ENCODE measurements at regions not wholly inside any gene's neighbourhood (a gene's known extent, or its start where the extent isn't known, plus 50 kb on each side); places are given as distances from the start of the nearest gene placed in this dataset.

DNA sequence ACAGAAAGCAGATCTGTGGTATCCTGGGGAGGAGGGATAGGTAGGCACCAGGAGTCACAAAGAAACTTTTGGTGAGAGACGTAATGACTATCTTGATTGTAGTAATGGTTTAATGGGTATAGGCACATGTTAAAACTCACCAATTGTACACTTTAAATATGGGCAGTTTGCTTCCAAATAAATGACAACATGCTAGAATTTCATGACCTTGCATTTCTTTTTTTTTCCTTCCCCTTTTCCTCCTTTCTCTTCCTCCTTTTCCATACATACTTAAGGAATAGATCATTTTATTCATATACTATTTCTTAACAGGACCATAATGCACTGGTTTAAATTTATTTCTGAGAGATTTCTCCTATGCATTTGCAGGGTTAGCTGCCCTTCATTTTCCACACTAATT is 341.8 kb downstream of the TMEM182 start:
- ATAC-seq (no peak), DNase-seq (ENCODE audit: low spot score) (no peak)
- intact Hi-C loops (cut with DNase I) = no loop called here

- no peak for ATAC-seq
- DNase-seq (ENCODE audit: low spot score) = no peak
- intact Hi-C loops (cut with DNase I) = no loop called here
Observed at GRCh38 chr2:103119352-103119751, 357.5 kb downstream of the TMEM182 start.

GRCh38 chr2:103121106-103121505 is 359.3 kb downstream of the TMEM182 start:
- DNase-seq (ENCODE audit: low spot score) = no peak
- ATAC-seq = no peak
- intact Hi-C loops (cut with DNase I) = no loop called here

GRCh38 chr2:103123516-103123915 is 361.7 kb downstream of the TMEM182 start:
- no peak for ATAC-seq
- intact Hi-C loops (cut with DNase I) = no loop called here

DNA sequence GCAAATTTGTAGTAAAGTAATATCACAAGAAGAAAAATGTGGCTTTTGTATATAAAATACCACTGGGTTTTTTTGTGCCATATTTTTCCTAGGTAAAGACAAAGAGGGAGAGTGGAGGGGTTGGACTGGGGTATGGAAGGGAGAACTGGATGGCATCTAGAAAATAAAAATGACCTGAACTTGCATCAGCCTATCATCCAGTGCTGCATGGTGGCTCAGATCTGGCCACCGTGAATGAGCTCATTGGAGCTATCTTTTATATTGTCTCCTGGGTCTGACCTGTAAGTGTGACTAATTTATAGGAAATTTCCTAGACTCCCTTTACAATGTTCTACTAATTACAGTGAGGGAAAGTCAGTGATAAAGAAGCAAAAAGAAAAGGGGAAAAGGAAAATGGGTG is 369.0 kb downstream of the TMEM182 start:
- DNase-seq (ENCODE audit: low spot score) (no peak), ATAC-seq (no peak)
- intact Hi-C loops (cut with DNase I) = no loop called here

More at GRCh38 chr2:103123516-103123915, 361.7 kb downstream of the TMEM182 start:
- no peak for DNase-seq (ENCODE audit: low spot score)

- ATAC-seq (no peak), DNase-seq (ENCODE audit: low spot score) (no peak)
- intact Hi-C loops (cut with DNase I) = no loop called here
Observed at GRCh38 chr2:103132536-103133217, 370.8 kb downstream of the TMEM182 start.

- ATAC-seq (no peak), DNase-seq (ENCODE audit: low spot score) (no peak)
- intact Hi-C loops (cut with DNase I) = no loop called here
Observed at GRCh38 chr2:103135679-103136078, 373.8 kb downstream of the TMEM182 start.

DNA sequence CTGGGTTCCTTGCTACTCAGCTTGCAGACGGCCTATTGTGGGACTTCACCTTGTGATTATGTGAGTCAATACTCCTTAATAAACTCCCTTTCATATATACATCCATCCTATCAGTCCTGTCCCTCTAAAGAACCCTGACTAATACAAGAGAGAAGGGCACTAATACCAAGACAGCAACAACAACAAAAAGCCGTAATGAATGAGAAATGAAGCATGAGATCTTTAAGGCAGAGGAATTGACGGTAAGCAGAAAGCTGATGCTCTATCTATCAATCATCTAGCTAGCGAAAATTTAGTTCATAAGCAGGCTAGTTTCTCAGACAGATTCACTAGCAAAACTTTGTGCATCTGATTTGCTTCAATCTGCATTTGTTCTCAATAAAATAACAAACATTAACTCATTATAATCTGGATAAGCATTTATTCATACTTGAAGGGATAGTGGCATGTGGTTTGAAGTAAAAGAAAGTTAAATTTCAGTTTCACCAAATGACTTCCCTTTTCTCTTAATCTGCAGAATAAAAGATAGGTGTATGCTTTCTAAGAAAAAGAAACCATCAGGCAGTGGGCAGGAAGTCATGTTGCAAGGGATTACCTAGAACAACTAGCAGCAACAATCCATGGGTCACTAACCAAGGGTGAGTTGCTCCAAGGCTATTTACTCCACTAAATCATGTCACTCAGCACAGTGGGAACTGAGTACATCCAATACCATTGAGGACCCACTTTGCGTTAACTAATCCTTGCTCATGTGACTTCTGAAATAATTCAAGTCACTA is 376.5 kb downstream of the TMEM182 start:
- DNase-seq (ENCODE audit: low spot score) = no peak
- intact Hi-C loops (cut with DNase I) = no loop called here
- ATAC-seq = no peak

- intact Hi-C loops (cut with DNase I) = no loop called here
- ATAC-seq (no peak), DNase-seq (ENCODE audit: low spot score) (no peak)
Observed at GRCh38 chr2:103139628-103140268, 377.9 kb downstream of the TMEM182 start.

GRCh38 chr2:103144837-103145236 is 383.0 kb downstream of the TMEM182 start:
- DNase-seq (ENCODE audit: low spot score) (no peak), ATAC-seq (no peak)
- intact Hi-C loops (cut with DNase I) = no loop called here

DNA sequence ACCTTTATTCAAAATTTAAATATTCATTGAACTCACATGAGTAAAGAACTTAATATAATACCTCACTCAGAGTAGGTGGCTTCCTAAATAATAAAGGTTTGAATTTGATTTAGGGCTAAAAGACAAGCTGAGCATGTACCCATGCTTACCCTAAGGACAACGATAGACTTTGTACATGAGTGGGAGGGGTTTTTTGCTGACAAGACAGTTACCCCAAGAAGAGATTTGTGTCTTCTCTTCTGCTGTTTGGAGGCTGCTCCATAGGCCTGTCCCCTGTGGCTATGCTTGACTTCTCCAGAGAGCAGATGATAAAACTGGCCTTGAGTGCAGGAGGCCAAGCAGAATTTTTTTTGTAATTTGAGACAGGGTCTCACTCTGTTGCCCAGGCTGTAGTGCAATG is 383.9 kb downstream of the TMEM182 start:
- no peak for ATAC-seq
- intact Hi-C loops (cut with DNase I) = no loop called here
- no peak for DNase-seq (ENCODE audit: low spot score)

- no peak for ATAC-seq
- no peak for DNase-seq (ENCODE audit: low spot score)
- intact Hi-C loops (cut with DNase I) = no loop called here
Observed at GRCh38 chr2:103151046-103151445, 389.2 kb downstream of the TMEM182 start.

GRCh38 chr2:103152556-103152955 is 390.7 kb downstream of the TMEM182 start:
- no peak for ATAC-seq
- intact Hi-C loops (cut with DNase I) = no loop called here
- DNase-seq (ENCODE audit: low spot score) = no peak

- intact Hi-C loops (cut with DNase I) = no loop called here
- no peak for DNase-seq (ENCODE audit: low spot score)
- ATAC-seq = no peak
Observed at GRCh38 chr2:103153580-103154284, 391.9 kb downstream of the TMEM182 start.

GRCh38 chr2:103155308-103155707 is 393.5 kb downstream of the TMEM182 start:
- intact Hi-C loops (cut with DNase I) = no loop called here
- ATAC-seq (no peak), DNase-seq (ENCODE audit: low spot score) (no peak)

GRCh38 chr2:103159018-103159417 is 397.2 kb downstream of the TMEM182 start:
- ATAC-seq = no peak
- DNase-seq (ENCODE audit: low spot score) = no peak
- intact Hi-C loops (cut with DNase I) = no loop called here

DNA sequence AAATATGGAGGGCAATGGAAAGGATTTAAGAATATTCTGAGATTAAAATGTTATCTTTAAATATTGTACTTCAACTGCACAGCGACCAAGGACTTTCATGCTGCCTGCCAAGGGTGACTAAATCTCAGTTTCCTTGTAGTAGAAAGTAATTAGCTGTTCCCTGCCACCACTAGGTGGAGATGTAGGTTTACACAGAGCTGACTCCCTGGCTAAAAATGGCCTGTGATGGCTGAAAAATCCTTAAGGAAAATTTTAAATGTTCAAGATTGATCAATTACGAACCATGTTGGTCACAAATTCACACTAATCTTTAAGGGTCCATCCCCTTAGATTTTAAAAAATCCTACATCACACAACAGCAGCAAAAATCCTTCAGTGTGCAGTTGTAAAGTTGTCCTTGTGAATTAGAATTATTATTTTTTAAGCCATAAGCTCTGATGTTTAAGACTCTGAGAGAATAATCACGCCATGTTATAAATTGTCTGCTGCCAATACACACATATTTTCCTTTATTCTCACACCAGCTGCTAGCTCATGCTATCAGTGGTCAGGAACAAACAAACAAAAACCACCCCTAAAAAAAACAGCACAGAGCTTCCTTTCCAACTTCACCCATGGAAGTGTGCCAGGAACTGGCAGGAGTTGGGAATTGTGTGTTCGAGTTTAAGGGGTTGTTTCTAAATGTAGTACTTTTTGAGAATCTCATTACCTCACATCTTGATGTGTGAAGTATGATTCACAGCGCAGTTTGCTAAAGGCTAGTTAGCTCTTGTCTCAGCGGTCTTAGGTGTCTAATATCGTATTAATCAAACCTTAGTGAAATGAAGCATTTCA is 399.8 kb downstream of the TMEM182 start:
- ATAC-seq (peak; percentile 58), DNase-seq (ENCODE audit: low spot score) (no peak)
- intact Hi-C loops (cut with DNase I) = no loop called here

GRCh38 chr2:103164748-103165147 is 402.9 kb downstream of the TMEM182 start:
- intact Hi-C loops (cut with DNase I) = no loop called here
- no peak for DNase-seq (ENCODE audit: low spot score)
- ATAC-seq = no peak

GRCh38 chr2:103165836-103166235 is 404.0 kb downstream of the TMEM182 start:
- intact Hi-C loops (cut with DNase I) = no loop called here
- no peak for DNase-seq (ENCODE audit: low spot score)
- ATAC-seq = no peak
